ENCODE measurements at regions not wholly inside any gene's neighbourhood (a gene's known extent, or its start where the extent isn't known, plus 50 kb on each side); places are given as distances from the start of the nearest gene placed in this dataset.
A peak's percentile ranks its signal among the peaks of the same experiment; 100 is the strongest.

DNA sequence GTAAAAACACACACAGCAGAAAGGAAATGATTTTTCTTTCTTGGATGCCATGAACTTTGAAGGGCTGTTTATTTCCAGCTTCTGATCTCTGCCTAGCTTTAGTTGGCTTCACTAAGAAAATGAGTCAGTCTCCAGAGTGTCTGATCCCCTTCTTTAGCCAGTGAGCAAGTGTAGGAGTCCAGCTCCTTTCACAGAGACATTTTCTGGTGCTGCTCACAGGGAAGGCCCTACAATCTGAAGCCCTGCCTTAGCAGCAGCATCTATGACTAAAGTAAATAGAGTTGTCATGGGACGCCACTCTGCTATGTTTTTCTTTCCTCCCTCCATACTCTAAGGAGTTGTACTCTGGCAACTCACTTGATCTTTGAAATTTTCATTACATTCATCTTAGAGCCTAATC lies 103.5 kb downstream of the RPAP3 start:
- Histone ChIP-seq H3K18ac (ENCODE audit: low read depth, low read length) (no peak overlapping the region), H3K14ac (replicated peaks; ENCODE audit: low read depth, low read length) (no peak overlapping the region), H3K23ac (ENCODE audit: low read depth, low read length) (no peak overlapping the region), H2BK15ac (ENCODE audit: low read depth, low read length) (no peak overlapping the region), H2BK120ac (ENCODE audit: low read depth, low read length) (no peak overlapping the region), H2AK5ac (ENCODE audit: low read depth, low read length) (no peak overlapping the region), H4K5ac (ENCODE audit: low read depth, low read length) (no peak overlapping the region), H2AK9ac (replicated peaks; ENCODE audit: low read depth, low read length, poor library complexity) (no peak overlapping the region), H3K9me1 (ENCODE audit: insufficient read depth, low read length) (no peaks in the 10 kb centered on the region), H3K4me2 (ENCODE audit: low read depth, low read length) (no peak overlapping the region), H3K4ac (ENCODE audit: low read depth, low read length) (no peak overlapping the region), H3K4me3 (ENCODE audit: insufficient read depth, low read depth, low read length) (no peak overlapping the region), H2AFZ (replicated peaks; ENCODE audit: low read length, poor library complexity) (no peak overlapping the region), H3K27me3 (ENCODE audit: control insufficient read depth, insufficient read depth, low read length) (no peaks in the 10 kb centered on the region), H4K8ac (ENCODE audit: low read depth in 2 of 2, low read length in 2 of 2) (no peak overlapping the region), H3K4me1 (ENCODE audit: control insufficient read depth, insufficient read depth, low read length) (no peaks in the 10 kb centered on the region), H3K27ac (ENCODE audit: insufficient read depth, low read length) (no peak overlapping the region), H3K9ac (ENCODE audit: low read depth, low read length) (no peak overlapping the region), H3K56ac (ENCODE audit: extremely low read depth, insufficient read depth, low read length) (no peak overlapping the region), H3K9me3 (ENCODE audit: control insufficient read depth, insufficient read depth, low read length) (no peaks in the 10 kb centered on the region; the same call in 1 of the 2 replicates), H3K79me1 (ENCODE audit: low read depth in 1 of 2, low read length in 2 of 2) (no peaks in the 10 kb centered on the region), H4K20me1 (ENCODE audit: insufficient read depth, low read length) (no peaks in the 10 kb centered on the region), H4K91ac (ENCODE audit: insufficient read depth, low read depth, low read length) (no peak overlapping the region), H2BK20ac (ENCODE audit: low read depth, low read length) (no peak overlapping the region), H2BK5ac (ENCODE audit: low read depth, low read length, poor library complexity, severe bottlenecking) (no peak overlapping the region), H3K36me3 (ENCODE audit: control insufficient read depth, insufficient read depth, low read length) (no peaks in the 10 kb centered on the region)
- dilution Hi-C loops (cut with HindIII; ENCODE audit: low sequenced_read_pairs, unreplicated experiment) (no loop called here), in situ Hi-C loops (cut with MboI; ENCODE audit: low sequenced_read_pairs) (no loop called here), intact Hi-C loops (cut with micrococcal nuclease) (no loop called here)
- peak; percentile 46 for ATAC-seq (ENCODE audit: low read depth)
- DNase-seq = peak; percentile 52
- TF ChIP-seq, protein P1, sequence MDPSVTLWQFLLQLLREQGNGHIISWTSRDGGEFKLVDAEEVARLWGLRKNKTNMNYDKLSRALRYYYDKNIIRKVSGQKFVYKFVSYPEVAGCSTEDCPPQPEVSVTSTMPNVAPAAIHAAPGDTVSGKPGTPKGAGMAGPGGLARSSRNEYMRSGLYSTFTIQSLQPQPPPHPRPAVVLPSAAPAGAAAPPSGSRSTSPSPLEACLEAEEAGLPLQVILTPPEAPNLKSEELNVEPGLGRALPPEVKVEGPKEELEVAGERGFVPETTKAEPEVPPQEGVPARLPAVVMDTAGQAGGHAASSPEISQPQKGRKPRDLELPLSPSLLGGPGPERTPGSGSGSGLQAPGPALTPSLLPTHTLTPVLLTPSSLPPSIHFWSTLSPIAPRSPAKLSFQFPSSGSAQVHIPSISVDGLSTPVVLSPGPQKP (IDR thresholded peaks at IDR 0.05; ENCODE audit: borderline replicate concordance, low read depth, low read length) = no peak
- TF ChIP-seq NFE2L2 (IDR thresholded peaks at IDR 0.05; ENCODE audit: low read depth, low read length) (no peak), CEBPB (IDR thresholded peaks at IDR 0.05; ENCODE audit: low read depth, low read length) (no peak), MAZ (IDR thresholded peaks at IDR 0.05; ENCODE audit: borderline replicate concordance, low read depth, low read length) (no peak), RCOR1 (IDR thresholded peaks at IDR 0.05; ENCODE audit: insufficient replicate concordance, low read length) (no peak), BHLHE40 (IDR thresholded peaks at IDR 0.05; ENCODE audit: low read depth, low read length) (no peak), MAFK (IDR thresholded peaks at IDR 0.05; ENCODE audit: low read depth, low read length) (no peak)
- TF ChIP-seq, protein P2, sequence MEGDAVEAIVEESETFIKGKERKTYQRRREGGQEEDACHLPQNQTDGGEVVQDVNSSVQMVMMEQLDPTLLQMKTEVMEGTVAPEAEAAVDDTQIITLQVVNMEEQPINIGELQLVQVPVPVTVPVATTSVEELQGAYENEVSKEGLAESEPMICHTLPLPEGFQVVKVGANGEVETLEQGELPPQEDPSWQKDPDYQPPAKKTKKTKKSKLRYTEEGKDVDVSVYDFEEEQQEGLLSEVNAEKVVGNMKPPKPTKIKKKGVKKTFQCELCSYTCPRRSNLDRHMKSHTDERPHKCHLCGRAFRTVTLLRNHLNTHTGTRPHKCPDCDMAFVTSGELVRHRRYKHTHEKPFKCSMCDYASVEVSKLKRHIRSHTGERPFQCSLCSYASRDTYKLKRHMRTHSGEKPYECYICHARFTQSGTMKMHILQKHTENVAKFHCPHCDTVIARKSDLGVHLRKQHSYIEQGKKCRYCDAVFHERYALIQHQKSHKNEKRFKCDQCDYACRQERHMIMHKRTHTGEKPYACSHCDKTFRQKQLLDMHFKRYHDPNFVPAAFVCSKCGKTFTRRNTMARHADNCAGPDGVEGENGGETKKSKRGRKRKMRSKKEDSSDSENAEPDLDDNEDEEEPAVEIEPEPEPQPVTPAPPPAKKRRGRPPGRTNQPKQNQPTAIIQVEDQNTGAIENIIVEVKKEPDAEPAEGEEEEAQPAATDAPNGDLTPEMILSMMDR (conservative IDR thresholded peaks at IDR 0.05; ENCODE audit: low read depth, low read length) = no peak
- no TSS peak for BruUV-seq (replicated peaks)
- no CpG with 5 or more reads among the region's 1 CpG for WGBS, 2 experiments (ENCODE audit: extremely low coverage in 2 of 2, insufficient read length in 1 of 2)
- ChIA-PET CTCF (no interaction called here), POLR2A (ENCODE audit: unreplicated experiment) (no interaction called here)
